HEK293 (cell line): ENCODE measurements at regions not wholly inside any gene's neighbourhood (a gene's known extent, or its start where the extent isn't known, plus 50 kb on each side); places are given as distances from the start of the nearest gene placed in this dataset.

ENCODE experiments used
- CTCF ChIA-PET: fragments of 350-600 bp; formaldehyde crosslinking; extraction: SDS; loops from one replicate; lab custom pipeline; 2021; ENCODE audit warnings: antibody characterized with exemption; lab: Yijun Ruan, JAX
- POLR2A ChIA-PET: fragments of 300-600 bp; formaldehyde crosslinking; extraction: SDS; loops from one replicate; lab custom pipeline; 2020; ENCODE audit warnings: antibody characterized with exemption, inconsistent platforms; lab: Yijun Ruan, JAX
- H3K27ac ChIP-seq: fragments of 200-500 bp; sonication (Bioruptor generic); 2 replicates; pipeline ENCODE4 v1.5.1; 2014; ENCODE audit warnings: low read depth, low read length, control low read depth, inconsistent platforms; ENCODE audit errors: extremely low read depth
- H3K36me3 ChIP-seq, 2 experiments: fragments of 200-500 bp in 1 of 2; sonication (Bioruptor generic) in 1 of 2; 1 replicate in 1 of 2; 2 replicates in 1 of 2; pipeline ENCODE4 v1.5.1; 2014 to 2017; ENCODE audit warnings: inconsistent platforms in 2 of 2, low read length in 2 of 2; ENCODE audit not compliant: control insufficient read depth in 2 of 2, insufficient read depth in 1 of 2
- H3K4me1 ChIP-seq: fragments of 200-500 bp; sonication (Bioruptor generic); 2 replicates; pipeline ENCODE4 v1.5.1; 2014; ENCODE audit warnings: mild to moderate bottlenecking, low read length, inconsistent platforms; ENCODE audit not compliant: control insufficient read depth, insufficient read depth
- H3K4me3 ChIP-seq: 2 replicates; pipeline ENCODE4 v1.5.1; 2011; ENCODE audit warnings: low read depth, mild to moderate bottlenecking, control low read depth, low read length, moderate library complexity
- H3K9me3 ChIP-seq: fragments of 200-500 bp; sonication (Bioruptor generic); 2 replicates; pipeline ENCODE4 v1.5.1; 2014; ENCODE audit warnings: low read depth, low read length, inconsistent platforms; ENCODE audit not compliant: control insufficient read depth, insufficient read depth
- MZF1 ChIP-seq: fragments of 450-650 bp; formaldehyde crosslinking; IDR thresholded peaks from 2 replicates; pipeline ENCODE4 v1.5.1; 2017; ENCODE audit warnings: missing biosample characterization, missing genetic modification characterization, borderline replicate concordance
- SALL2 ChIP-seq: fragments of 450-650 bp; formaldehyde crosslinking; IDR thresholded peaks from 2 replicates; pipeline ENCODE4 v1.5.0; 2017; ENCODE audit warnings: missing biosample characterization, mild to moderate bottlenecking, missing genetic modification characterization, borderline replicate concordance
- SP7 ChIP-seq: fragments of 450-650 bp; formaldehyde crosslinking; IDR thresholded peaks from 2 replicates; pipeline ENCODE4 v1.5.1; 2016; ENCODE audit warnings: missing biosample characterization, missing genetic modification characterization
- ZBTB1 ChIP-seq: fragments of 450-650 bp; formaldehyde crosslinking; IDR thresholded peaks from 2 replicates; pipeline ENCODE4 v1.5.1; 2016; ENCODE audit warnings: missing biosample characterization, missing genetic modification characterization
- ZBTB48 ChIP-seq: fragments of 450-650 bp; formaldehyde crosslinking; IDR thresholded peaks from 2 replicates; pipeline ENCODE4 v1.5.1; 2016; ENCODE audit warnings: missing biosample characterization, missing genetic modification characterization
- ZNF10 ChIP-seq: fragments of 450-650 bp; formaldehyde crosslinking; IDR thresholded peaks from 2 replicates; pipeline ENCODE4 v1.5.1; 2017; ENCODE audit warnings: missing biosample characterization, missing genetic modification characterization
- ZNF146 ChIP-seq: fragments of 450-650 bp; formaldehyde crosslinking; IDR thresholded peaks from 2 replicates; pipeline ENCODE4 v1.5.1; 2016; ENCODE audit warnings: missing biosample characterization, missing genetic modification characterization
- ZNF16 ChIP-seq: fragments of 450-650 bp; formaldehyde crosslinking; IDR thresholded peaks from 2 replicates; pipeline ENCODE4 v1.5.1; 2016; ENCODE audit warnings: low read depth, missing biosample characterization, missing genetic modification characterization
- ZNF169 ChIP-seq: fragments of 450-650 bp; formaldehyde crosslinking; IDR thresholded peaks from 2 replicates; pipeline ENCODE4 v1.5.1; 2016; ENCODE audit warnings: missing biosample characterization, missing genetic modification characterization
- ZNF23 ChIP-seq: fragments of 450-650 bp; formaldehyde crosslinking; IDR thresholded peaks from 2 replicates; pipeline ENCODE4 v1.5.1; 2016; ENCODE audit warnings: missing biosample characterization, missing genetic modification characterization, borderline replicate concordance
- ZNF274 ChIP-seq, 2 experiments: fragments of 200-500 bp in 1 of 2; fragments of 450-650 bp in 1 of 2; sonication (Bioruptor generic) in 1 of 2; formaldehyde crosslinking in 1 of 2; IDR thresholded peaks; 2 replicates each; pipeline versions ENCODE4 v1.5.1 to v1.6.1; 2014 to 2016; ENCODE audit warnings: borderline replicate concordance in 1 of 2, inconsistent platforms in 1 of 2, low read length in 1 of 2, missing biosample characterization in 1 of 2, missing genetic modification characterization in 1 of 2
- ZNF426 ChIP-seq: fragments of 450-650 bp; formaldehyde crosslinking; IDR thresholded peaks from 2 replicates; pipeline ENCODE4 v1.5.1; 2017; ENCODE audit warnings: missing biosample characterization, missing genetic modification characterization, mild to moderate bottlenecking, inconsistent platforms, moderate library complexity
- ZNF48 ChIP-seq: fragments of 450-650 bp; formaldehyde crosslinking; IDR thresholded peaks from 2 replicates; pipeline ENCODE4 v1.5.1; 2016; ENCODE audit warnings: missing biosample characterization, missing genetic modification characterization
- ZNF501 ChIP-seq: fragments of 450-650 bp; formaldehyde crosslinking; IDR thresholded peaks from 2 replicates; pipeline ENCODE4 v1.5.1; 2016; ENCODE audit warnings: missing biosample characterization, missing genetic modification characterization
- ZNF521 ChIP-seq: fragments of 450-650 bp; formaldehyde crosslinking; IDR thresholded peaks from 2 replicates; pipeline ENCODE4 v1.5.1; 2017; ENCODE audit warnings: missing biosample characterization, mild to moderate bottlenecking, missing genetic modification characterization
- ZNF660 ChIP-seq: fragments of 450-650 bp; IDR thresholded peaks from 2 replicates; pipeline ENCODE4 v1.5.1; 2018; ENCODE audit warnings: missing biosample characterization, mild to moderate bottlenecking, missing genetic modification characterization
- ZNF701 ChIP-seq: fragments of 450-650 bp; formaldehyde crosslinking; IDR thresholded peaks from 2 replicates; pipeline ENCODE4 v1.5.1; 2016; ENCODE audit warnings: missing biosample characterization, missing genetic modification characterization
- ZNF777 ChIP-seq: fragments of 450-650 bp; formaldehyde crosslinking; IDR thresholded peaks from 2 replicates; pipeline ENCODE4 v1.5.1; 2017; ENCODE audit warnings: missing biosample characterization, missing genetic modification characterization, borderline replicate concordance
- ZNF791 ChIP-seq: fragments of 450-650 bp; formaldehyde crosslinking; IDR thresholded peaks from 2 replicates; pipeline ENCODE4 v1.5.1; 2016; ENCODE audit warnings: missing biosample characterization, missing genetic modification characterization
- ZNF830 ChIP-seq: fragments of 450-650 bp; IDR thresholded peaks from 2 replicates; pipeline ENCODE4 v1.5.0; 2018; ENCODE audit warnings: missing biosample characterization, missing genetic modification characterization, low read depth, mild to moderate bottlenecking, moderate library complexity
- ZNF837 ChIP-seq: fragments of 450-650 bp; formaldehyde crosslinking; IDR thresholded peaks from 2 replicates; pipeline ENCODE4 v1.5.1; 2016; ENCODE audit warnings: missing biosample characterization, missing genetic modification characterization
- ZSCAN30 ChIP-seq: fragments of 450-650 bp; IDR thresholded peaks from 2 replicates; pipeline ENCODE4 v1.5.1; 2018; ENCODE audit warnings: missing biosample characterization, mild to moderate bottlenecking, missing genetic modification characterization, moderate library complexity
- TF ChIP-seq, protein P1 (sequence below): fragments of 450-650 bp; formaldehyde crosslinking; IDR thresholded peaks from 2 replicates; pipeline ENCODE4 v1.5.1; 2017; ENCODE audit warnings: missing biosample characterization, missing genetic modification characterization
- TF ChIP-seq, protein P2 (sequence below): fragments of 450-650 bp; formaldehyde crosslinking; IDR thresholded peaks from 2 replicates; pipeline ENCODE4 v1.5.1; 2016; ENCODE audit warnings: missing biosample characterization, missing genetic modification characterization, low read depth
- TF ChIP-seq, protein P3 (sequence below): fragments of 450-650 bp; formaldehyde crosslinking; conservative IDR thresholded peaks from 2 replicates; pipeline ENCODE4 v1.5.1; 2016; ENCODE audit warnings: low read depth, missing biosample characterization, missing genetic modification characterization

DNA sequence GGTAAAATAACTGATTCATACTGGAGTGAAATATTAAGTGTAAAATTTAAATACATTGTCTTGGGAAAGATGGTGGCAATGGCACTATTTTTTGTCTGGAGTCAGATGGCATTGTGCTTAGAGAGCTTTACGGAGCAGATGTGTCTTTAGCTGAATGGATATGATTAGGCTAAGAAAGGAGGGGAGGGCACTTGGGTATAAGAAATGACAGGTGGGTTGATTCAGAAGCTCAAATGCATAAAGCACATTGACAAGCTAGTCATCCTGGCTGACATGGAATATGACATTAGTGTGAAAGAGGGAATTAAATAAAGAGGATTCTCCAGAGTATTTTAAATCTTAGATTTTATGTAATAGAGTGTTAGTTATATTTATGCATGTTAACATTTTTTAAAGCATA lies 570.1 kb upstream of the CBLB start:
- ChIA-PET CTCF (interaction anchor here (0.6 kb wide), 1 partner anchor 1823 kb away, joined by 4 read pairs; no protein-coding TSS in a partner anchor), POLR2A (no interaction called here)
- Histone ChIP-seq H3K4me1 (no peaks in the 10 kb centered on the region), H3K27ac (no peak overlapping the region), H3K9me3 (no peaks in the 10 kb centered on the region), H3K36me3 (no peaks in the 10 kb centered on the region), H3K4me3 (no peak overlapping the region)
- TF ChIP-seq ZNF830 (tag by site-specific recombination) (no peak), ZNF10 (tag by site-specific recombination) (no peak), ZNF791 (tag by site-specific recombination) (no peak), ZNF169 (no peak), ZNF146 (no peak), ZNF501 (tag by site-specific recombination) (no peak), SP7 (tag by site-specific recombination) (no peak), ZSCAN30 (tag by site-specific recombination) (no peak), ZNF23 (tag by site-specific recombination) (no peak), ZNF660 (tag by site-specific recombination) (no peak), ZNF521 (tag by site-specific recombination) (no peak), ZNF701 (tag by site-specific recombination) (no peak)
- TF ChIP-seq, protein P1, sequence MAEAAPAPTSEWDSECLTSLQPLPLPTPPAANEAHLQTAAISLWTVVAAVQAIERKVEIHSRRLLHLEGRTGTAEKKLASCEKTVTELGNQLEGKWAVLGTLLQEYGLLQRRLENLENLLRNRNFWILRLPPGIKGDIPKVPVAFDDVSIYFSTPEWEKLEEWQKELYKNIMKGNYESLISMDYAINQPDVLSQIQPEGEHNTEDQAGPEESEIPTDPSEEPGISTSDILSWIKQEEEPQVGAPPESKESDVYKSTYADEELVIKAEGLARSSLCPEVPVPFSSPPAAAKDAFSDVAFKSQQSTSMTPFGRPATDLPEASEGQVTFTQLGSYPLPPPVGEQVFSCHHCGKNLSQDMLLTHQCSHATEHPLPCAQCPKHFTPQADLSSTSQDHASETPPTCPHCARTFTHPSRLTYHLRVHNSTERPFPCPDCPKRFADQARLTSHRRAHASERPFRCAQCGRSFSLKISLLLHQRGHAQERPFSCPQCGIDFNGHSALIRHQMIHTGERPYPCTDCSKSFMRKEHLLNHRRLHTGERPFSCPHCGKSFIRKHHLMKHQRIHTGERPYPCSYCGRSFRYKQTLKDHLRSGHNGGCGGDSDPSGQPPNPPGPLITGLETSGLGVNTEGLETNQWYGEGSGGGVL (tag by site-specific recombination), result no peak
- TF ChIP-seq, protein P2, sequence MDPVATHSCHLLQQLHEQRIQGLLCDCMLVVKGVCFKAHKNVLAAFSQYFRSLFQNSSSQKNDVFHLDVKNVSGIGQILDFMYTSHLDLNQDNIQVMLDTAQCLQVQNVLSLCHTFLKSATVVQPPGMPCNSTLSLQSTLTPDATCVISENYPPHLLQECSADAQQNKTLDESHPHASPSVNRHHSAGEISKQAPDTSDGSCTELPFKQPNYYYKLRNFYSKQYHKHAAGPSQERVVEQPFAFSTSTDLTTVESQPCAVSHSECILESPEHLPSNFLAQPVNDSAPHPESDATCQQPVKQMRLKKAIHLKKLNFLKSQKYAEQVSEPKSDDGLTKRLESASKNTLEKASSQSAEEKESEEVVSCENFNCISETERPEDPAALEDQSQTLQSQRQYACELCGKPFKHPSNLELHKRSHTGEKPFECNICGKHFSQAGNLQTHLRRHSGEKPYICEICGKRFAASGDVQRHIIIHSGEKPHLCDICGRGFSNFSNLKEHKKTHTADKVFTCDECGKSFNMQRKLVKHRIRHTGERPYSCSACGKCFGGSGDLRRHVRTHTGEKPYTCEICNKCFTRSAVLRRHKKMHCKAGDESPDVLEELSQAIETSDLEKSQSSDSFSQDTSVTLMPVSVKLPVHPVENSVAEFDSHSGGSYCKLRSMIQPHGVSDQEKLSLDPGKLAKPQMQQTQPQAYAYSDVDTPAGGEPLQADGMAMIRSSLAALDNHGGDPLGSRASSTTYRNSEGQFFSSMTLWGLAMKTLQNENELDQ (tag by site-specific recombination), result no peak

DNA sequence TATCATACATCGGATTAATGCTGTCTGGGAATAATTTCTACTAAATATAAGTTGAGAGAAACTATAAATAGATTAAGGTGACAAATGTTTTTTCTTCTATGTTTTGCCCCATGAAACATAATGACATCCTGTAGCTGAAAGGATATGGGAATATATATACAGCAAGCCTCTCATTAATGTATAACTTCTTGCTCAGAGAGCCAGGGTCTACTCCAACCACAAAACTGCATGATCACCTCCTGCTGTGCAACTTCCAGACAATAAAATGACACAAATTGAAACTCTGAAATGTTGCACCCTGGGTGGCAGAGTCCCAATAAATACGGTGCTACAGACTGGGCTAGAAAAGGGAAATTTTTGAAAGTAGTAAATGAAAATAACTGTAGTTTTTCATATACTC lies 571.9 kb upstream of the CBLB start:
- ChIA-PET POLR2A (no interaction called here), CTCF (no interaction called here)
- Histone ChIP-seq H3K4me3 (no peak overlapping the region), H3K27ac (no peak overlapping the region), H3K9me3 (no peaks in the 10 kb centered on the region), H3K36me3 (no peaks in the 10 kb centered on the region), H3K4me1 (no peaks in the 10 kb centered on the region)
- TF ChIP-seq ZBTB48 (tag by site-specific recombination), result no peak

DNA sequence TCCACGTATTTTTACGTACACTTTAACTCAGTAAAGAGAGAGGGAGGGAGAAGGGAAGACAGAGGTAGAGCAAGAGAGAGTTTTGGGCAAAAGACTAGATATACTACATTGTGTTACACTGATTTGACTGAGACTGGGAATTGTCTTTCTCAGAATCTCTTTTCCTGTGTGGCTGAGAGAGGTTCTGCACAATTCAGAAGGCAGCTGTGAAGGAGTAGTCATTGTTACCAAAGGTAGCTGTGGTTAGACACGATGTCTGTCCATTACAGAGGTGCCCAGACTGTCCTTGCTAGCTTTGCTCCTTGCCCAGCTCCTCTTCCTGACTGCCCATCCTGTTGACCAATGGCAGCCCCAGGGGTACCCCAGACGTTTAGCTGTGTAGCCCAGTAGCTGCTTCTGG lies 577.5 kb upstream of the CBLB start:
- ChIA-PET POLR2A (no interaction called here), CTCF (no interaction called here)
- no peak overlapping the region for H3K4me3 ChIP-seq
- no peaks in the 10 kb centered on the region for H3K4me1 ChIP-seq
- no peaks in the 10 kb centered on the region for H3K36me3 ChIP-seq
- no peaks in the 10 kb centered on the region for H3K9me3 ChIP-seq
- H3K27ac ChIP-seq, result no peak overlapping the region
- TF ChIP-seq SALL2 (no peak), ZNF777 (no peak), ZNF274 (IDR thresholded peaks at IDR 0.05; ENCODE audit: low read length) (no peak), ZNF274 (tag by site-specific recombination; IDR thresholded peaks at IDR 0.05; ENCODE audit: borderline replicate concordance) (no peak), ZBTB1 (no peak), ZNF48 (tag by site-specific recombination) (no peak), ZNF426 (tag by site-specific recombination) (no peak), MZF1 (tag by site-specific recombination) (no peak), ZNF837 (tag by site-specific recombination) (no peak), ZNF16 (tag by site-specific recombination) (no peak)
- TF ChIP-seq, protein P3, sequence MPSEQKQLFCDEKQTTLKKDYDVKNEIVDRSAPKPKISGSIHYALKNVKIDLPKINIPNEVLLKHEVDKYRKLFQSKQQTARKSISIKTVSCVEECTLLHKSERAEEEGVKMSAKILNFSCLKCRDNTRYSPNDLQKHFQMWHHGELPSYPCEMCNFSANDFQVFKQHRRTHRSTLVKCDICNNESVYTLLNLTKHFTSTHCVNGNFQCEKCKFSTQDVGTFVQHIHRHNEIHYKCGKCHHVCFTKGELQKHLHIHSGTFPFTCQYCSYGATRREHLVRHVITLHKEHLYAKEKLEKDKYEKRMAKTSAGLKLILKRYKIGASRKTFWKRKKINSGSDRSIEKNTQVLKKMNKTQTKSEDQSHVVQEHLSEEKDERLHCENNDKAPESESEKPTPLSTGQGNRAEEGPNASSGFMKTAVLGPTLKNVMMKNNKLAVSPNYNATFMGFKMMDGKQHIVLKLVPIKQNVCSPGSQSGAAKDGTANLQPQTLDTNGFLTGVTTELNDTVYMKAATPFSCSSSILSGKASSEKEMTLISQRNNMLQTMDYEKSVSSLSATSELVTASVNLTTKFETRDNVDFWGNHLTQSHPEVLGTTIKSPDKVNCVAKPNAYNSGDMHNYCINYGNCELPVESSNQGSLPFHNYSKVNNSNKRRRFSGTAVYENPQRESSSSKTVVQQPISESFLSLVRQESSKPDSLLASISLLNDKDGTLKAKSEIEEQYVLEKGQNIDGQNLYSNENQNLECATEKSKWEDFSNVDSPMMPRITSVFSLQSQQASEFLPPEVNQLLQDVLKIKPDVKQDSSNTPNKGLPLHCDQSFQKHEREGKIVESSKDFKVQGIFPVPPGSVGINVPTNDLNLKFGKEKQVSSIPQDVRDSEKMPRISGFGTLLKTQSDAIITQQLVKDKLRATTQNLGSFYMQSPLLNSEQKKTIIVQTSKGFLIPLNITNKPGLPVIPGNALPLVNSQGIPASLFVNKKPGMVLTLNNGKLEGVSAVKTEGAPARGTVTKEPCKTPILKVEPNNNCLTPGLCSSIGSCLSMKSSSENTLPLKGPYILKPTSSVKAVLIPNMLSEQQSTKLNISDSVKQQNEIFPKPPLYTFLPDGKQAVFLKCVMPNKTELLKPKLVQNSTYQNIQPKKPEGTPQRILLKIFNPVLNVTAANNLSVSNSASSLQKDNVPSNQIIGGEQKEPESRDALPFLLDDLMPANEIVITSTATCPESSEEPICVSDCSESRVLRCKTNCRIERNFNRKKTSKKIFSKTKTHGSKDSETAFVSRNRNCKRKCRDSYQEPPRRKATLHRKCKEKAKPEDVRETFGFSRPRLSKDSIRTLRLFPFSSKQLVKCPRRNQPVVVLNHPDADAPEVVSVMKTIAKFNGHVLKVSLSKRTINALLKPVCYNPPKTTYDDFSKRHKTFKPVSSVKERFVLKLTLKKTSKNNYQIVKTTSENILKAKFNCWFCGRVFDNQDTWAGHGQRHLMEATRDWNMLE (tag by site-specific recombination), result no peak
